OCI-LY1 (cell line): ENCODE measurements at regions not wholly inside any gene's neighbourhood (a gene's known extent, or its start where the extent isn't known, plus 50 kb on each side); places are given as distances from the start of the nearest gene placed in this dataset.

ENCODE experiments used
- H2AFZ ChIP-seq: fragments of 200-600 bp; sonication (generic), shearing (Covaris generic); 2 replicates; pipeline ENCODE4 v1.6.0; 2014; ENCODE audit warnings: antibody characterized with exemption, mild to moderate bottlenecking, low read length
- H3F3A ChIP-seq: fragments of 200-600 bp; sonication (generic), shearing (Covaris generic); 2 replicates; pipeline ENCODE4 v1.6.0; 2014; ENCODE audit warnings: mild to moderate bottlenecking, antibody characterized with exemption, low read length, moderate library complexity; ENCODE audit not compliant: insufficient read depth
- H3K27ac ChIP-seq: fragments of 200-600 bp; sonication (generic); 2 replicates; pipeline ENCODE4 v1.5.1; 2014; ENCODE audit warnings: low read length, mixed run types, mild to moderate bottlenecking, low read depth; ENCODE audit not compliant: poor library complexity, severe bottlenecking
- H3K27me3 ChIP-seq: fragments of 200-600 bp; sonication (generic); 2 replicates; pipeline ENCODE4 v1.6.0; 2014; ENCODE audit warnings: antibody characterized with exemption, mild to moderate bottlenecking, low read length, moderate library complexity; ENCODE audit not compliant: insufficient read depth
- H3K36me3 ChIP-seq: fragments of 200-600 bp; sonication (generic); 2 replicates; pipeline ENCODE4 v1.6.1; 2014; ENCODE audit warnings: mild to moderate bottlenecking, antibody characterized with exemption, low read length, moderate library complexity, mixed read lengths; ENCODE audit not compliant: insufficient read depth
- H3K4me1 ChIP-seq: fragments of 200-600 bp; sonication (generic); 2 replicates; pipeline ENCODE4 v1.5.1; 2014; ENCODE audit warnings: mild to moderate bottlenecking, low read length, moderate library complexity; ENCODE audit not compliant: insufficient read depth, severe bottlenecking
- H3K4me2 ChIP-seq: fragments of 200-600 bp; sonication (generic), shearing (Covaris generic); 2 replicates; pipeline ENCODE4 v1.6.1; 2014; ENCODE audit warnings: low read length
- H3K4me3 ChIP-seq: fragments of 200-600 bp; sonication (generic); 2 replicates; pipeline ENCODE4 v1.5.1; 2014; ENCODE audit warnings: low read length, low read depth, mild to moderate bottlenecking, mixed read lengths; ENCODE audit not compliant: poor library complexity, severe bottlenecking
- H3K79me2 ChIP-seq: fragments of 200-600 bp; shearing (Covaris generic); 2 replicates; pipeline ENCODE4 v1.6.1; 2016; ENCODE audit warnings: mixed run types, low read length, mixed read lengths; ENCODE audit not compliant: insufficient read depth
- H3K9ac ChIP-seq: fragments of 200-600 bp; sonication (generic), shearing (Covaris generic); 2 replicates; pipeline ENCODE4 v1.6.1; 2014; ENCODE audit warnings: mild to moderate bottlenecking, low read length, mixed read lengths
- H3K9me2 ChIP-seq: fragments of 200-600 bp; sonication (generic), shearing (Covaris generic); 2 replicates; pipeline ENCODE4 v1.6.1; 2014; ENCODE audit warnings: low read depth, mild to moderate bottlenecking, low read length, mixed read lengths
- H3K9me3 ChIP-seq: fragments of 200-600 bp; shearing (Covaris generic); 2 replicates; pipeline ENCODE4 v1.6.1; 2014; ENCODE audit warnings: low read length, mixed read lengths
- H4K20me1 ChIP-seq: fragments of 200-600 bp; sonication (generic), shearing (Covaris generic); 2 replicates; pipeline ENCODE4 v1.6.0; 2016; ENCODE audit warnings: mild to moderate bottlenecking, low read length; ENCODE audit not compliant: insufficient read depth
- EZH2 ChIP-seq: fragments of 200-600 bp; sonication (generic), shearing (Covaris generic); IDR thresholded peaks from 2 replicates; pipeline ENCODE4 v1.8.0; 2017; ENCODE audit warnings: borderline replicate concordance, mixed run types, mild to moderate bottlenecking, antibody characterized with exemption, low read length, moderate library complexity, mixed read lengths
- TF ChIP-seq, protein P1 (sequence below): fragments of 200-600 bp; sonication (generic), shearing (Covaris generic); IDR thresholded peaks from 2 replicates; pipeline ENCODE4 v1.5.1; 2017; ENCODE audit warnings: mild to moderate bottlenecking, antibody characterized with exemption, low read length, moderate library complexity, mixed read lengths

DNA sequence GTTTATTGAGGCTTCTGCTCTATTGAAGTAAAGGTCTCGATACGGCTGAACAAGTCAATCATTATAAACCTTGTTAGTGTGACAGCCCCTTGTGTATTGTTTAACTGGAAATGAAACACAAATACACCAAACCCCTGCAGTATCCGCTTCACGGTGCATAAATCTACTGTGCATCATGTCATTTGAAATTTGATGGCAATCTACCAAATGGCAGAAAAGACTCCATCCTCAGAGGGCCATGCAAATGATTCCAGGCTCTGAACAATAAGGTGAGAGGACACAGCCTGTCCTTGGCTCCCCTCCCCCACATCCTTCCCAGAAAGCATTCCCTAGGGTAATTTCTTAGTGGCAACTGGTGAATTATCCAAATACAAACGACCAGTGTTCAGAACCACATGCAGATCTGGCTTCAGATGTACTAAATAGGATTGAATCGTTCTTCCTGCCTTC is 80.6 kb downstream of the ADCYAP1 start:
- Histone ChIP-seq H3F3A (no peaks in the 10 kb centered on the region), H3K4me3 (no peak overlapping the region), H3K36me3 (no peaks in the 10 kb centered on the region), H3K79me2 (no peaks in the 10 kb centered on the region), H3K9ac (no peak overlapping the region), H3K27ac (no peak overlapping the region), H3K9me2 (no peaks in the 10 kb centered on the region), H3K9me3 (no peaks in the 10 kb centered on the region), H3K4me2 (no peak overlapping the region), H3K4me1 (no peaks in the 10 kb centered on the region), H4K20me1 (no peaks in the 10 kb centered on the region), H2AFZ (no peak overlapping the region), H3K27me3 (no peaks in the 10 kb centered on the region)
- TF ChIP-seq, protein P1, sequence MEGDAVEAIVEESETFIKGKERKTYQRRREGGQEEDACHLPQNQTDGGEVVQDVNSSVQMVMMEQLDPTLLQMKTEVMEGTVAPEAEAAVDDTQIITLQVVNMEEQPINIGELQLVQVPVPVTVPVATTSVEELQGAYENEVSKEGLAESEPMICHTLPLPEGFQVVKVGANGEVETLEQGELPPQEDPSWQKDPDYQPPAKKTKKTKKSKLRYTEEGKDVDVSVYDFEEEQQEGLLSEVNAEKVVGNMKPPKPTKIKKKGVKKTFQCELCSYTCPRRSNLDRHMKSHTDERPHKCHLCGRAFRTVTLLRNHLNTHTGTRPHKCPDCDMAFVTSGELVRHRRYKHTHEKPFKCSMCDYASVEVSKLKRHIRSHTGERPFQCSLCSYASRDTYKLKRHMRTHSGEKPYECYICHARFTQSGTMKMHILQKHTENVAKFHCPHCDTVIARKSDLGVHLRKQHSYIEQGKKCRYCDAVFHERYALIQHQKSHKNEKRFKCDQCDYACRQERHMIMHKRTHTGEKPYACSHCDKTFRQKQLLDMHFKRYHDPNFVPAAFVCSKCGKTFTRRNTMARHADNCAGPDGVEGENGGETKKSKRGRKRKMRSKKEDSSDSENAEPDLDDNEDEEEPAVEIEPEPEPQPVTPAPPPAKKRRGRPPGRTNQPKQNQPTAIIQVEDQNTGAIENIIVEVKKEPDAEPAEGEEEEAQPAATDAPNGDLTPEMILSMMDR: no peak
- no peak for TF ChIP-seq EZH2

DNA sequence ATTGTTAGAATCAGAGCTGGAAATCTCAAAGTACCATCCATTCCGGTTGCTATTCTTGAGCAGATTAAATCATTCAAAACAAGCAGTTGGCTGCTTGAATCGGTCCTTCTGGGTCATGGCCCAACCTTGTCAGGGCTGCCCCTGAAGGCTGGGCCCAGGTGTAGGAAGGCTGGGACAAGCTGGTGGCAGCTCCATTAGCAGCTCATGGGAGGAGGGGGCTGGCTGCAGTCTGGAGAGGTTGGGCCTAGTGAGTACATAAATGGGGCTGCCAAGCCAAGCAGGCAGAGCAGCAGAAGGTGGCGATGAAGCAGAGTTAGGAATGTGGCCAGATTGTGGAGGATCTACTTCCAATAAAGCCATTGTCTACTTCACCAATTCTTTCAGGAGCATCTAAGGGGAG is 81.4 kb downstream of the ADCYAP1 start:
- Histone ChIP-seq H3K27me3 (no peaks in the 10 kb centered on the region), H3F3A (no peaks in the 10 kb centered on the region), H3K79me2 (no peaks in the 10 kb centered on the region), H3K4me1 (no peaks in the 10 kb centered on the region), H3K4me3 (no peak overlapping the region), H4K20me1 (no peaks in the 10 kb centered on the region), H2AFZ (no peak overlapping the region), H3K9me2 (no peaks in the 10 kb centered on the region), H3K9ac (no peak overlapping the region), H3K4me2 (no peak overlapping the region), H3K27ac (no peak overlapping the region), H3K9me3 (no peaks in the 10 kb centered on the region), H3K36me3 (no peaks in the 10 kb centered on the region)
- TF ChIP-seq, protein P1: no peak
- TF ChIP-seq EZH2: no peak

DNA sequence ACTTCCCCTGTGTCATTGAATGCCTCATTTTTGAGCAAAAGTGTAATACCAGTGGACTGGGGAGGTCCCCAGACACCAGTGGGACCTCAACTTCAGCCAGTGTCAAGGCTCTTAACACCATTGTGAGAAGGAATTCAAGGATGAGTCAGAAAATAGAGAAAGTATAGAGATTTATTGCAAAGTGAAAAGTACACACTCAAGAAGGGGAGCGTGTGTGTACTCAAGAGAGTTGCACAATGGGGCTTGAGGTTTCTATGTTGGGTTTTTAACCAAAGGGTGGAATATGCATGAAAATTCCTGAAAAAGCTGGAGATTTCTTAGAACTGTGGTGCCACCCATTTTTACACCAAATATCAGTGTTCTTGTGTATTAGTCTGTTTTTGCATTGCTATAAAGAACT is 81.9 kb downstream of the ADCYAP1 start:
- no peaks in the 10 kb centered on the region for H3K36me3 ChIP-seq
- no peak overlapping the region for H3K4me3 ChIP-seq
- H2AFZ ChIP-seq: no peak overlapping the region
- H4K20me1 ChIP-seq: no peaks in the 10 kb centered on the region
- H3K9me3 ChIP-seq: no peaks in the 10 kb centered on the region
- H3K9ac ChIP-seq: no peak overlapping the region
- H3K9me2 ChIP-seq: no peaks in the 10 kb centered on the region
- no peak overlapping the region for H3K27ac ChIP-seq
- no peaks in the 10 kb centered on the region for H3K79me2 ChIP-seq
- H3K4me1 ChIP-seq: no peaks in the 10 kb centered on the region
- no peaks in the 10 kb centered on the region for H3K27me3 ChIP-seq
- no peak overlapping the region for H3K4me2 ChIP-seq
- TF ChIP-seq EZH2: no peak
- TF ChIP-seq, protein P1: no peak
- no peaks in the 10 kb centered on the region for H3F3A ChIP-seq
